ENCODE measurements at regions not wholly inside any gene's neighbourhood (a gene's known extent, or its start where the extent isn't known, plus 50 kb on each side); places are given as distances from the start of the nearest gene placed in this dataset.

DNA sequence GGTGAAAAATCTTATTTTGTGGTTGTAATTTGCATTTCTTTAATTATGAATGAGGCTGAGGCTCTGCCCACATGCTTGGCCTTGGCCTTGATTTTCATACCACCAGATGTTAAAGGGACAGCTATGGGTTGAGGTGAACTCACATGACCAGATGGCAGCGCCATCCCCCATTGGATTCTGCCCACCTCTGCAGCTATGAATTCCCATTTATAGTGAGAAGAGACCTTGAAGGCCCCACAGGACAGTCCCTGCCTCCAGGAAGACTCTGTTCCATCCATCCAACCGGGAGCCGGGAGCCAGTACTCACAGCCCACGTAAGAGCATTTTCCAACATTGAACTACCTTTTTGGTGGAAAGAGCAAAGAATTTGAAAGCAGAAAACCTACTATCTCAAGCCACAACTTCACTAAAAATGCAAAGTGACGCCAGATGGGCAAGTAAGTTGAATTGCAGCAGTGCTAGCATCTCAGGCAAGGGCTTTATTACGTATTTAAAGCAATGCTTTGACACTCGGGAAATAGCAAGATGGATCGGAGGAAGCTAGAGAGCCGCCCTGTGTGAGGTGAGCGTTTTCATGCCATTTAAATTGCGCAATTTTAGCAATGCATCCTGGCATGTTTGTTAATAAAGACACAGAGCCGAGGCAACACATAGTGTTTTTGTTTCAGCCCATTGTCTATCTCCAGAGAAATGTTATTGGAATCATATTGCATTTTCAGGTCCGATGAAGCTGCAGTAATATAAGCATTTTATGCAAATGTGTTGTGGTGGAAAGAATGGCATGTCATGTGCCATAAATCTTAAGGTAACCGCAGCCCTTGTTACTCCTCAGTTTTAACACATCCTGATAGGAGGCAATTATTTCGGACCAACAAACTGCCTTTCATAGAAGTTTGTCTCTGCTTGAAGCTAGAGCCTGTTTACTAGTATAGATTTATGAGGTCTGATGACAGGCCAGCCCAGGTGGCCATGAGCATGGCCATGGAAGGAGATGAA lies 273.4 kb upstream of the TNRC6C start:
- ATAC-seq: no peak
- intact Hi-C loops (cut with DNase I, micrococcal nuclease): no loop called here
- no peak for DNase-seq

DNA sequence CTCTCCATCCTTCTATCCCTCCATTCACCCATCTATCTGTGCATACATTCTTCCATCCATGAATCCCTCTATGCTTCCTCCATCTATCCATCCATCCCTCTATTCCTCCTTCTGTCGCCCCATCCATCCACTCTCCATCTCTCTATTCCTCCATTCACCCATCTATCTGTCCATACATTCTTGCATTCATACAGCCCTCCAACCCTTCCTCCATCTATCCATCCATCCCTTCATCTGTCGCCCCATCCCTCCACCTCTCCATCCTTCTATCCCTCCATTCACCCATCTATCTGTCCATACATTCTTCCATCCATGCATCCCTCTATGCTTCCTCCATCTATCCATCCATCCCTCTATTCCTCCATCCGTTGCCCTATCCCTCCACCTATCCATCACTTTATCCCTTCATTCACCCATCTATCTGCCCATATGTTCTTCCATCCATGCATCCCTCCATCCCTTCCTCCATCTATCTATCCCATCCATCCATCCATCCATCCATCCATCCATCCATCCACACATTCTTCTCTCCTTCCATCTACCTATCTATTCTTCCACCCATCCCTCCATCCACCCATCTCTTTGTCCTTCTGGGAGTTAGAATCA lies 272.5 kb upstream of the TNRC6C start:
- DNase-seq: no peak
- ATAC-seq: no peak
- intact Hi-C loops (cut with DNase I, micrococcal nuclease): no loop called here

- DNase-seq (no peak), ATAC-seq (no peak)
- intact Hi-C loops (cut with DNase I, micrococcal nuclease): no loop called here
Measured at GRCh38 chr17:77686903-77687302, 271.6 kb upstream of the TNRC6C start.

GRCh38 chr17:77687417-77687816 lies 271.1 kb upstream of the TNRC6C start:
- DNase-seq (no peak), ATAC-seq (no peak)
- intact Hi-C loops (cut with DNase I, micrococcal nuclease): no loop called here

- intact Hi-C loops (cut with DNase I, micrococcal nuclease): no loop called here
- DNase-seq (no peak), ATAC-seq (no peak)
Measured at GRCh38 chr17:77687921-77688320, 270.6 kb upstream of the TNRC6C start.

DNA sequence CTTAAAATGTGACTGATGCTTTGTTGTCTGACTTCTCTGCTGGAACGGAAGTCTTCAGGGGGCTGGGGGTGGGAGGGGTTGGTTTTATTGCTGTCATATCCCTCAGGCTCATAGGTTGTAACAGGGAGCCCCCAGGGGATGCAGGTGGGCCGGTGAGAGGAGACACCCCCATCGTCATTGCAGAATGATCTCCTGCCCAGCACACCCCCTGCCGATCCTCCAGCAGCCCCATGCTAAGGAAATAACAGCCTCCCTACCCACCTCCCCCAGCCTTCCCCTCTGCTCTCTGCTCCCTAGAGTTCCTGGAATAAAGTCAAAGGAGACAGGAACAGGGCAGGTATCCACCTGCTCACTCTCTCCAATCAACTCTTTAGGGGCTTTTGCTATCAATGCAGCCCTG lies 270.1 kb upstream of the TNRC6C start:
- ATAC-seq (no peak), DNase-seq (no peak)
- intact Hi-C loops (cut with DNase I, micrococcal nuclease): no loop called here

- DNase-seq: peak in 1 of 2 donors; percentile 20
- no peak for ATAC-seq
- intact Hi-C loops (cut with DNase I, micrococcal nuclease): no loop called here
Measured at GRCh38 chr17:77690271-77691161, 268.0 kb upstream of the TNRC6C start.

- DNase-seq: no peak
- intact Hi-C loops (cut with DNase I, micrococcal nuclease): no loop called here
- no peak for ATAC-seq
Measured at GRCh38 chr17:77691216-77692085, 267.1 kb upstream of the TNRC6C start.

GRCh38 chr17:77692571-77693161 lies 265.8 kb upstream of the TNRC6C start:
- DNase-seq (no peak), ATAC-seq (no peak)
- intact Hi-C loops (cut with DNase I, micrococcal nuclease): no loop called here

DNA sequence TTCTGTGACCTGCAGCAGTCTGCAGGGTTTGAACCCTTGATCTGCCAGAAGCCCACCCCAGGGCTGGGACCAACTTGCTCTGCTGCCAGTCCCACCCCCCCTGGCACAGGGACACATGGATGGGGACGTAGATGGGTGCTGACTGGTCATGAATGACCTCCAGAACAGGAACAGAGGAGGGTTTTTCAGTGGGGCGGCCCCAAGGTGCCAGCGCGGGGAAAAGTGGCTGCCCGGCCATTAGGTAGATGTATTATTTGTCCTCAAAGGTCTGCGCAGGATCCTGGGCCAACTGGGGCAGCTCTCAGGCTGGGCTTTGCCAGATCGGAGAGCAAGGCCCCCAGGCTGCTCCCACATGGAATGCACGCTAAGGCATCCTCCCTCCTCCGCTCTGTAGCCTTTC lies 265.2 kb upstream of the TNRC6C start:
- intact Hi-C loops (cut with DNase I, micrococcal nuclease): no loop called here
- DNase-seq: no peak
- ATAC-seq: no peak

- intact Hi-C loops (cut with DNase I, micrococcal nuclease): no loop called here
- DNase-seq: no peak
- no peak for ATAC-seq
Measured at GRCh38 chr17:77693776-77694175, 264.7 kb upstream of the TNRC6C start.

GRCh38 chr17:77694391-77695363 lies 263.8 kb upstream of the TNRC6C start:
- ATAC-seq: no peak
- DNase-seq: no peak
- intact Hi-C loops (cut with DNase I, micrococcal nuclease): no loop called here

GRCh38 chr17:77695386-77695785 lies 263.1 kb upstream of the TNRC6C start:
- DNase-seq: no peak
- no peak for ATAC-seq
- intact Hi-C loops (cut with DNase I, micrococcal nuclease): no loop called here

GRCh38 chr17:77696151-77696720 lies 262.3 kb upstream of the TNRC6C start:
- DNase-seq: no peak
- intact Hi-C loops (cut with DNase I, micrococcal nuclease): no loop called here
- no peak for ATAC-seq

GRCh38 chr17:77696721-77697460 lies 261.6 kb upstream of the TNRC6C start:
- intact Hi-C loops (cut with DNase I, micrococcal nuclease): no loop called here
- ATAC-seq (no peak), DNase-seq (no peak)
